ENCODE measurements at regions not wholly inside any gene's neighbourhood (a gene's known extent, or its start where the extent isn't known, plus 50 kb on each side); places are given as distances from the start of the nearest gene placed in this dataset.

DNA sequence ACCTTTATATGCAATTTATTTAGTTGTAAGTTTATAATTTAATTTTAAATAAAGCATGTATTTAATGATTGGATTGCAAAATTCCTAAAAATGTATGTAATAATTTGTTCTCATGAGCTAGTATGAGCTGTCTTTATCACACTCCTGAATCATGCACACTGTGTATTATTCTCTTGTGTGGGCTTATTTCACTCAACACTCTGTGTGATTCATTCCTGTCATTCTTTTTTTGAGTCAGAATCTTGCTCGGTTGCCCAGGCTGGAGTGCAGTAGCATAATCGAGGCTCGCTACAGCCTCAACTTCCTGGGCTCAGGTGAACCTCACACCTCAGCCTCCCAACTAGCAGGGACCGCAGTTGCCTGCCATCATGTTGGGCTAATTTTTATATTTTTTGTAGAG lies 123.1 kb upstream of the SLC34A2 start:
- intact Hi-C loops (cut with micrococcal nuclease; ENCODE audit: unreplicated experiment) = loop anchor here (10.0 kb wide), 1 partner anchor 122 kb away; the partner anchor contains the start of gene SLC34A2
- H3K27me3 Mint-ChIP-seq (ENCODE audit: unreplicated experiment) = no peaks in the 10 kb centered on the region
- H3K27ac Mint-ChIP-seq (ENCODE audit: unreplicated experiment) = no peak overlapping the region
- CTCF ChIA-PET = no interaction called here
- H3K4me1 Mint-ChIP-seq (ENCODE audit: low read depth, unreplicated experiment) = peaks cover 27% of the 10 kb centered on the region
- no peak overlapping the region for H3K4me3 Mint-ChIP-seq (ENCODE audit: low read depth, unreplicated experiment)
- peaks cover 5% of the 10 kb centered on the region for H3K36me3 Mint-ChIP-seq (ENCODE audit: insufficient read depth, unreplicated experiment)
- H3K9me3 Mint-ChIP-seq (ENCODE audit: low read depth, unreplicated experiment) = no peaks in the 10 kb centered on the region
- DNase-seq = no peak
- TF ChIP-seq, protein P1, sequence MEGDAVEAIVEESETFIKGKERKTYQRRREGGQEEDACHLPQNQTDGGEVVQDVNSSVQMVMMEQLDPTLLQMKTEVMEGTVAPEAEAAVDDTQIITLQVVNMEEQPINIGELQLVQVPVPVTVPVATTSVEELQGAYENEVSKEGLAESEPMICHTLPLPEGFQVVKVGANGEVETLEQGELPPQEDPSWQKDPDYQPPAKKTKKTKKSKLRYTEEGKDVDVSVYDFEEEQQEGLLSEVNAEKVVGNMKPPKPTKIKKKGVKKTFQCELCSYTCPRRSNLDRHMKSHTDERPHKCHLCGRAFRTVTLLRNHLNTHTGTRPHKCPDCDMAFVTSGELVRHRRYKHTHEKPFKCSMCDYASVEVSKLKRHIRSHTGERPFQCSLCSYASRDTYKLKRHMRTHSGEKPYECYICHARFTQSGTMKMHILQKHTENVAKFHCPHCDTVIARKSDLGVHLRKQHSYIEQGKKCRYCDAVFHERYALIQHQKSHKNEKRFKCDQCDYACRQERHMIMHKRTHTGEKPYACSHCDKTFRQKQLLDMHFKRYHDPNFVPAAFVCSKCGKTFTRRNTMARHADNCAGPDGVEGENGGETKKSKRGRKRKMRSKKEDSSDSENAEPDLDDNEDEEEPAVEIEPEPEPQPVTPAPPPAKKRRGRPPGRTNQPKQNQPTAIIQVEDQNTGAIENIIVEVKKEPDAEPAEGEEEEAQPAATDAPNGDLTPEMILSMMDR (IDR thresholded peaks at IDR 0.05; ENCODE audit: unreplicated experiment) = no peak
- BruUV-seq (replicated peaks) = no TSS peak

DNA sequence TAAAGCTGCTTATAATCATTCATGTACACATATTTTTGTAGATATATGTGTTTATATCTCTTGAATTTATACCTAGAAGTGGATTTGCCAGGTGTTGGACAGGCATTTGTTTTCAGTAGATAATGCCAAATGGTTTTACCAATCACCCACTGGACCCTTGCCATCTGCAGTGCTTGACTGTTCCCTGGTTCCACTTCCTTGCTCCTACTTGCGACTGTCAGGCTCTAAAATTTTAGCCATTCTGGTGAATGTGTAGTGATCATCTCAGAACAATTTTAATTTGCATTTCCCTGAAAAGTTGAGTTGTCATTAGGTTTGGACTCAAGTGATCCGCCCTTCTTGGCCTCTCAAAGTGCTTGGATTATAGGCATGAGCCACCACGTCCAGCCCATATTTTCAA lies 122.4 kb upstream of the SLC34A2 start:
- intact Hi-C loops (cut with micrococcal nuclease; ENCODE audit: unreplicated experiment) = loop anchor here (10.0 kb wide), 1 partner anchor 122 kb away; the partner anchor contains the start of gene SLC34A2
- H3K27ac Mint-ChIP-seq (ENCODE audit: unreplicated experiment) = no peak overlapping the region
- no peak for DNase-seq
- BruUV-seq (replicated peaks) = no TSS peak
- TF ChIP-seq, protein P1 (IDR thresholded peaks at IDR 0.05; ENCODE audit: unreplicated experiment) = no peak
- H3K4me1 Mint-ChIP-seq (ENCODE audit: low read depth, unreplicated experiment) = peaks cover 28% of the 10 kb centered on the region
- peaks cover 5% of the 10 kb centered on the region for H3K36me3 Mint-ChIP-seq (ENCODE audit: insufficient read depth, unreplicated experiment)
- H3K9me3 Mint-ChIP-seq (ENCODE audit: low read depth, unreplicated experiment) = no peaks in the 10 kb centered on the region
- no peaks in the 10 kb centered on the region for H3K27me3 Mint-ChIP-seq (ENCODE audit: unreplicated experiment)
- CTCF ChIA-PET = no interaction called here
- H3K4me3 Mint-ChIP-seq (ENCODE audit: low read depth, unreplicated experiment) = no peak overlapping the region

DNA sequence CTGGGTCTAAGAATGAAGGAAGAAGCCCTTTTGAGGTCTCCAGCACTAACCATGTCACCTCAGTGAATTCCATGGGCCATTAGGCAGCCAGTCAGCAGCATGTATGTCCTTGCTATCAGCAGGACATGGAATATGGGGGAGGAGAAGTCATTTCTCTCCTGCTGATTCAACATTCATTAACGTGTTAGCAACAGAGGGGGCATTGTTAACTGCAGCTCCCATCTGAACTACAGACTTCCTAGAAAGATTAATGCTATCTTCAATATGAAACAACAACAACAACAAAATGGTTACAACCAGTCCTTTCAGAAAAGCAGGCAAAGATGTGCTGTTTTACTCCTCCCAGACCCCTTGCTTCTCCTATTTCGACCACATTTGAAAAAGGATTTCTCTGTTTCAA lies 120.4 kb upstream of the SLC34A2 start:
- BruUV-seq (replicated peaks) = no TSS peak
- TF ChIP-seq, protein P1 (IDR thresholded peaks at IDR 0.05; ENCODE audit: unreplicated experiment) = no peak
- intact Hi-C loops (cut with micrococcal nuclease; ENCODE audit: unreplicated experiment) = loop anchor here (10.0 kb wide), 1 partner anchor 120 kb away; the partner anchor contains the start of gene SLC34A2
- peaks cover 5% of the 10 kb centered on the region for H3K36me3 Mint-ChIP-seq (ENCODE audit: insufficient read depth, unreplicated experiment)
- H3K9me3 Mint-ChIP-seq (ENCODE audit: low read depth, unreplicated experiment) = no peaks in the 10 kb centered on the region
- H3K4me1 Mint-ChIP-seq (ENCODE audit: low read depth, unreplicated experiment) = peaks cover 42% of the 10 kb centered on the region
- DNase-seq = peak; percentile 31
- CTCF ChIA-PET = no interaction called here
- peak overlapping the region; percentile 11 for H3K4me3 Mint-ChIP-seq (ENCODE audit: low read depth, unreplicated experiment)
- no peaks in the 10 kb centered on the region for H3K27me3 Mint-ChIP-seq (ENCODE audit: unreplicated experiment)
- peak overlapping the region; percentile 66 for H3K27ac Mint-ChIP-seq (ENCODE audit: unreplicated experiment)

DNA sequence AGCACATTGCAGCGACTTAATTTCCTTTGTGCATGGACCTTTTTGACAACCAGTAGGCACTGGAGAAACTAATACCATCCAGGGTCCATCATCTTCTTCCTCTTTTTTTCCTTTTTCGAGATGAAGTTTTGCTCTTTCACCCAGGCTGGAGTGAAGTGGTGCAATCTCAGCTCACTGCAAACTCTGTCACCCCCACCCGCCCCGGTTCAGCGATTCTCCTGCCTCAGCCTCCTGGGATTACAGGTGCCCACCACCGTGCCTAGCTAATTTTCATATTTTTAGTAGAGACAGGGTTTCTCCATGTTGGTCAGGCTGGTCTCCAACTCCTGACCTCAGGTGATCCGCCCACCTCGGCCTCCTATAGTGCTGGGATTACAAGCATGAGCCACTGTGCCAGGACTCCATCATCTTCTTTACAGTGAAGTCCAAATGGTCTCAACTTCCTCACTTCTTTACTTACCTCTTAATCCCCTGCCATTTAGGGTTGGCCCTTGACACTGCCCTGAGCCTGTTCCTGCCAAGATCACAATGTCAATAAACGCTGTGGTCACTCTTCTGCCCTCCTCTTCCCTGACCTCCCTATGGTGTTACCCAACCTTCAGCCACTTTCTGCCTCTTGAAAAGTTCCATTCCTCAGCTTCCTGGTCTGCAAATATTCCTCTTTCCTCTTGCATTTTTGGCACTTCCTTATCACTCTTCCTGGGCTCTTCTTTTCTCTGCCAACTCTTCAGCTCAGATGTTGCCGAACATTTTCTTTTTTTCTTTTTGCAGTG lies 119.8 kb upstream of the SLC34A2 start:
- Mint-ChIP-seq H3K4me1 (ENCODE audit: low read depth, unreplicated experiment) (peaks cover 42% of the 10 kb centered on the region), H3K4me3 (ENCODE audit: low read depth, unreplicated experiment) (peak overlapping the region; percentile 11), H3K27ac (ENCODE audit: unreplicated experiment) (peak overlapping the region; percentile 66), H3K9me3 (ENCODE audit: low read depth, unreplicated experiment) (no peaks in the 10 kb centered on the region), H3K36me3 (ENCODE audit: insufficient read depth, unreplicated experiment) (peaks cover 5% of the 10 kb centered on the region), H3K27me3 (ENCODE audit: unreplicated experiment) (no peaks in the 10 kb centered on the region)
- CTCF ChIA-PET = interaction anchor here (0.6 to 0.7 kb wide), 2 partner anchors 8 to 12 kb away, joined by 3 to 4 read pairs; no protein-coding TSS in a partner anchor
- TF ChIP-seq, protein P1 (IDR thresholded peaks at IDR 0.05; ENCODE audit: unreplicated experiment) = no peak
- intact Hi-C loops (cut with micrococcal nuclease; ENCODE audit: unreplicated experiment) = loop anchor here (10.0 kb wide), 1 partner anchor 119 kb away; the partner anchor contains the start of gene SLC34A2
- no peak for DNase-seq
- no TSS peak for BruUV-seq (replicated peaks)

Data from Calu3 (cell line).